SK-N-MC (cell line): ENCODE measurements at regions not wholly inside any gene's neighbourhood (a gene's known extent, or its start where the extent isn't known, plus 50 kb on each side); places are given as distances from the start of the nearest gene placed in this dataset.
"Not testable (repeated sequence)": the region's sequence is repeated elsewhere in the genome, so short reads cannot be mapped to it uniquely, and the experiment has no call there.

ENCODE experiments used
- DNase-seq: peaks from one replicate; pipeline ENCODE4 v3.0.0-alpha.2; 2011; ENCODE audit warnings: low read depth, low spot score
- H3K27ac ChIP-seq: fragments of 200-600 bp; sonication (generic); 2 replicates; pipeline ENCODE4 v1.5.1; 2016; ENCODE audit warnings: mixed run types
- H3K36me3 ChIP-seq: fragments of 200-600 bp; sonication (generic); 2 replicates; pipeline ENCODE4 v1.6.1; 2017; ENCODE audit warnings: antibody characterized with exemption, low read length, mixed read lengths; ENCODE audit not compliant: insufficient read depth
- H3K4me3 ChIP-seq: fragments of 200-600 bp; sonication (generic); 2 replicates; pipeline ENCODE4 v1.5.1; 2016
- H3K9ac ChIP-seq: fragments of 200-600 bp; sonication (generic); 2 replicates; pipeline ENCODE4 v1.8.0; 2017; ENCODE audit warnings: mixed run types, mixed read lengths; ENCODE audit not compliant: insufficient read length
- H3K9me3 ChIP-seq: fragments of 200-600 bp; sonication (generic); 2 replicates; pipeline ENCODE4 v1.6.1; 2017; ENCODE audit warnings: low read depth, mild to moderate bottlenecking, antibody characterized with exemption, low read length, moderate library complexity, mixed read lengths
- EZH2 ChIP-seq: fragments of 200-600 bp; sonication (generic); IDR thresholded peaks from one replicate; pipeline ENCODE4 v1.6.1; 2017; ENCODE audit warnings: antibody characterized with exemption
- FOXP2 ChIP-seq: optimal IDR thresholded peaks from 2 replicates; pipeline ENCODE3; 2011; ENCODE audit warnings: mild to moderate bottlenecking, moderate library complexity; ENCODE audit not compliant: insufficient read depth; ENCODE audit errors: extremely low read length, control extremely low read depth
- POLR2AphosphoS5 ChIP-seq: IDR thresholded peaks from 2 replicates; pipeline ENCODE4 v1.6.1; 2012; ENCODE audit warnings: mild to moderate bottlenecking, low read depth, low read length, borderline replicate concordance

GRCh38 chr4:188780028-188780427 lies 640.8 kb downstream of the TRIML1 start:
- Histone ChIP-seq H3K9me3 (no peaks in the 10 kb centered on the region), H3K27ac (no peak overlapping the region), H3K4me3 (no peak overlapping the region), H3K36me3 (no peaks in the 10 kb centered on the region), H3K9ac (no peak overlapping the region)
- TF ChIP-seq FOXP2: no peak
- no peak for DNase-seq

DNA sequence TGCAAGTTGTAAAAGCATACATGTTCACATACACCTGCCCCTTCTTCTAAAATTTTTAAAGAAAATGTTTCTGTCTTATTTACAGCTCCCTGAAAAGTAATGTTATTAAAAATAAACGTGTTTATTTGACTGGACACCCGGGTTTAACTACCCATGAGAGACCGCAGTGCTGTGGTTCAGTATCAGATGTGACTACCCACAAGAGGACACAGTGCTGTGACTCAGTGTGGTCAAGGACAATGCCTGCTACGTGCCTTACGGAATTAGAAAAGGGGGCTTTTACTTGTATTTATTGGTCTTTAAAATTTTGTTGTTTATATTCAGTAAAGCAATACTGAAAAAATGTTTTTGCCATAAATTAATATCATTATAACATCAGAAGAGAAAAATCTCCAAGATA lies 641.4 kb downstream of the TRIML1 start:
- H3K27ac ChIP-seq: no peak overlapping the region
- no peaks in the 10 kb centered on the region for H3K9me3 ChIP-seq
- H3K36me3 ChIP-seq: no peaks in the 10 kb centered on the region
- no peak overlapping the region for H3K4me3 ChIP-seq
- TF ChIP-seq FOXP2 (no peak), EZH2 (no peak), POLR2AphosphoS5 (no peak)
- no peak overlapping the region for H3K9ac ChIP-seq
- no peak for DNase-seq

DNA sequence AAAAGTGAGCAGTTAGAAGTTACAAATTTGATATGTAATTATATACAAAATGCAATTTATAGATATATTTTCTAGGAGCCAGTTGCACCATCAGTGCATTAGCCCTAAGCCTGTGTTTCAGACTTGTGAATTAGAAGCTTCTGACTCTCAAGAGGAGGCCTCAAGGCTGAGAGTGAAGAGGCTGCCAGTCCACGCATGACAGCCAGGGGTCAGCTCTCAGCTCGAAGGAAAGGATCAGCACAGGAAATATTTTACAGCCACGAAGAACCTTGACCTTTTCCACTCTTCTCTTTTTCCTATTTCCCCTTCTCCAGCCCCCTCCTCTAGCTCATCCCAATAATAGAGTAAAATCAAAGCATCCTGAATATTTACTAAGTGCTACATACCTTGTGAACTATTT lies 642.4 kb downstream of the TRIML1 start:
- Histone ChIP-seq H3K9ac (no peak overlapping the region), H3K27ac (no peak overlapping the region), H3K4me3 (no peak overlapping the region), H3K36me3 (no peaks in the 10 kb centered on the region), H3K9me3 (no peaks in the 10 kb centered on the region)
- no peak for DNase-seq
- TF ChIP-seq POLR2AphosphoS5: no peak
- TF ChIP-seq FOXP2: no peak
- no peak for TF ChIP-seq EZH2

DNA sequence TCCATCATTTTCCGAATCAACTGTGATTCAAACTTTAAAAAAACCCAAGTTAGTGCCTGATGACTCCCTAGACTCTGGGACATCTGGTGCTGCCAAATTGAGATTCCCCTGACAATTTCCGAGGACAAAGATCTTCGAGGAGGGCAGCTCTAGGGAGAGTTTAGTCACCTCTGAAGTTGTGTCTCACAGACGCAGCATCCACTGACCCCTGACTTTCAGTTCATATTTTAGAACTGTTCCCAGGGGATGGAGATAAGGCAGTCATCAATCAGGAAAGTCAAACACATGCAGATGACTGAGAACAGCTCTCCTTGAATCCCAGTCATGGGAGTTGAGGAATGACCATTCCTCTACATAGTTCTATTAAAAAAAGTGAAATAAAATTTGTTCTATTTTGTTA lies 643.9 kb downstream of the TRIML1 start:
- Histone ChIP-seq H3K9me3 (no peaks in the 10 kb centered on the region), H3K27ac (no peak overlapping the region), H3K36me3 (no peaks in the 10 kb centered on the region), H3K4me3 (no peak overlapping the region), H3K9ac (no peak overlapping the region)
- TF ChIP-seq POLR2AphosphoS5 (no peak), FOXP2 (no peak), EZH2 (no peak)
- DNase-seq: no peak

GRCh38 chr4:188783606-188784160 lies 644.4 kb downstream of the TRIML1 start:
- Histone ChIP-seq H3K36me3 (no peaks in the 10 kb centered on the region), H3K9me3 (no peaks in the 10 kb centered on the region), H3K9ac (no peak overlapping the region), H3K4me3 (no peak overlapping the region), H3K27ac (no peak overlapping the region)
- TF ChIP-seq POLR2AphosphoS5 (no peak), EZH2 (no peak), FOXP2 (no peak)
- no peak for DNase-seq

- DNase-seq, H3K36me3 ChIP-seq, H3K9me3 ChIP-seq, H3K4me3 ChIP-seq, H3K9ac ChIP-seq, H3K27ac ChIP-seq: not testable (repeated sequence)
Observed at GRCh38 chr4:188796600-188796999, 657.4 kb downstream of the TRIML1 start.

DNA sequence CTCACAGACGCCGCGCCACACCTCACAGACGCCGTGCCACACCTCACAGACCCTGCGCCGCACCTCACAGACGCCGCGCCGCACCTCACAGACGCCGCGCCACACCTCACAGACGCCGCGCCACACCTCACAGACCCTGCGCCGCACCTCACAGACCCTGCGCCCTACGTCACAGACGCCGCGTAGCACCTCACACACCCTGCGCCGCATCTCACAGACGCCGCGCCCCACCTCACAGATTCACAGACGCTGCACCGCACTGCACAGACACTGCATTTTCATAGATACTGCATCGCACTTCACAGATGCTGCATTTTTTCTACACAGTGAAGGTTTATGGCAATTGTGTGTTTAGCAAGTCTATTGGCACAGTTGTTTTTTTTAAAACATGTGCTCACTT lies 657.8 kb downstream of the TRIML1 start:
- H3K36me3 ChIP-seq: not testable (repeated sequence)

GRCh38 chr4:188804861-188805260 lies 665.6 kb downstream of the TRIML1 start:
- DNase-seq: no peak
- H3K9me3 ChIP-seq: no peaks in the 10 kb centered on the region
- no peak overlapping the region for H3K4me3 ChIP-seq
- no peak overlapping the region for H3K27ac ChIP-seq
- no peak for TF ChIP-seq POLR2AphosphoS5
- no peak for TF ChIP-seq FOXP2
- no peak for TF ChIP-seq EZH2
- no peak overlapping the region for H3K9ac ChIP-seq
- H3K36me3 ChIP-seq: no peaks in the 10 kb centered on the region

More for the DNA sequence above, 657.8 kb downstream of the TRIML1 start:
- H3K9me3 ChIP-seq, H3K27ac ChIP-seq, H3K9ac ChIP-seq, H3K4me3 ChIP-seq, DNase-seq: not testable (repeated sequence)

DNA sequence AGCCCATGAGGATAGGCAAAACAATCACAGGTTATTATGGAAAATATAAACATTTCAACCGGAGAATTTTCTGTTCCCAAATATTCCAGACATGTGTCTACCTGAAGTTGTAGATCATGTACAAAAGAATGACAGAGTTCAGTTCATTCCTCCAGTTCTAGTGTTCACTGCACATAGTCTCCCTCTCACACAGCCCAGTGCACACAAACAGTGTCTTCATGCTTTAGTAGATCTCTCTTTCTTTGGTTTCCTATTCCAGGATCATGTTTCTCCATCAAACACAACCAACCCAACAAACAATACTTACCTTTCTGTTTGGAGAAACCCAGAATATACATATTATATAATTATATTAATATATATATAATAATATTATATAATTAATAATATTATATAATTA lies 671.9 kb downstream of the TRIML1 start:
- no peak for DNase-seq
- H3K27ac ChIP-seq: no peak overlapping the region
- TF ChIP-seq POLR2AphosphoS5: no peak
- TF ChIP-seq FOXP2: no peak
- TF ChIP-seq EZH2: no peak
- no peak overlapping the region for H3K4me3 ChIP-seq
- H3K36me3 ChIP-seq: no peaks in the 10 kb centered on the region
- H3K9ac ChIP-seq: no peak overlapping the region
- no peaks in the 10 kb centered on the region for H3K9me3 ChIP-seq
